Loucy (cell line): ENCODE measurements at regions not wholly inside any gene's neighbourhood (a gene's known extent, or its start where the extent isn't known, plus 50 kb on each side); places are given as distances from the start of the nearest gene placed in this dataset.

Source experiments
- CTCF ChIP-seq: fragments of 200-600 bp; sonication (generic); conservative IDR thresholded peaks from 2 replicates; pipeline ENCODE4 v1.5.1; 2014; ENCODE audit warnings: mild to moderate bottlenecking, antibody characterized with exemption, low read length
- EZH2phosphoT487 ChIP-seq: fragments of 200-600 bp; IDR thresholded peaks from 2 replicates; pipeline ENCODE4 v1.6.1; 2018; ENCODE audit warnings: antibody characterized with exemption, mild to moderate bottlenecking, moderate library complexity, borderline replicate concordance

GRCh38 chr12:86683568-86684304 lies 427.5 kb upstream of the MGAT4C start:
- TF ChIP-seq EZH2phosphoT487 (no peak), CTCF (no peak)
